HepG2 (cell line): ENCODE measurements at regions not wholly inside any gene's neighbourhood (a gene's known extent, or its start where the extent isn't known, plus 50 kb on each side); places are given as distances from the start of the nearest gene placed in this dataset.

Experiments used
- CTCF ChIP-seq: sonication (generic); formaldehyde crosslinking; IDR thresholded peaks from 2 replicates; pipeline ENCODE4 v1.5.0; 2020; ENCODE audit warnings: mild to moderate bottlenecking, missing genetic modification reagents, moderate library complexity
- GTF2F1 ChIP-seq: fragments of 150-350 bp; IDR thresholded peaks from 2 replicates; pipeline ENCODE4 v1.6.1; 2014; ENCODE audit warnings: low read length
- HDAC6 ChIP-seq: fragments of 200-600 bp; sonication (generic); IDR thresholded peaks from 2 replicates; pipeline ENCODE4 v1.7.0; 2017; ENCODE audit warnings: mild to moderate bottlenecking, antibody characterized with exemption, low read length, low read depth
- HNRNPUL1 ChIP-seq: fragments of 200-400 bp; formaldehyde crosslinking; IDR thresholded peaks from 2 replicates; pipeline ENCODE4 v1.6.1; 2017; ENCODE audit warnings: low read depth, mild to moderate bottlenecking, low read length, moderate library complexity
- MAX ChIP-seq: IDR thresholded peaks from 2 replicates; pipeline ENCODE4 v1.6.1; 2012; ENCODE audit warnings: inconsistent platforms
- NFYC ChIP-seq: IDR thresholded peaks from 2 replicates; pipeline ENCODE4 v1.6.1; 2016; ENCODE audit warnings: missing genetic modification reagents, missing compliant biosample characterization
- RFX1 ChIP-seq: fragments of 450-650 bp; IDR thresholded peaks from 2 replicates; pipeline ENCODE4 v1.6.1; 2017
- SUZ12 ChIP-seq: fragments of 150-350 bp; IDR thresholded peaks from 2 replicates; pipeline ENCODE4 v1.6.1; 2014; ENCODE audit warnings: low read depth, low read length
- TP53 ChIP-seq: sonication (generic); formaldehyde crosslinking; conservative IDR thresholded peaks from 2 replicates; pipeline ENCODE4 v1.4.0; 2020; ENCODE audit warnings: missing genetic modification reagents
- ZNF512 ChIP-seq: sonication (generic); formaldehyde crosslinking; IDR thresholded peaks from 2 replicates; pipeline ENCODE4 v1.4.0; 2020; ENCODE audit warnings: mild to moderate bottlenecking, missing genetic modification reagents

- TF ChIP-seq NFYC (CRISPR knock-in tag), result no peak
- TF ChIP-seq TP53 (CRISPR knock-in tag), result no peak
- TF ChIP-seq GTF2F1, result no peak
- TF ChIP-seq SUZ12, result no peak
- no peak for TF ChIP-seq CTCF (CRISPR knock-in tag)
- no peak for TF ChIP-seq HNRNPUL1
- TF ChIP-seq RFX1, result no peak
- TF ChIP-seq HDAC6, result no peak
- TF ChIP-seq ZNF512, result no peak
- no peak for TF ChIP-seq MAX
Observed at GRCh38 chr2:177326005-177326404, 61.5 kb upstream of the NFE2L2 start.
